ENCODE measurements at regions not wholly inside any gene's neighbourhood (a gene's known extent, or its start where the extent isn't known, plus 50 kb on each side); places are given as distances from the start of the nearest gene placed in this dataset.

DNA sequence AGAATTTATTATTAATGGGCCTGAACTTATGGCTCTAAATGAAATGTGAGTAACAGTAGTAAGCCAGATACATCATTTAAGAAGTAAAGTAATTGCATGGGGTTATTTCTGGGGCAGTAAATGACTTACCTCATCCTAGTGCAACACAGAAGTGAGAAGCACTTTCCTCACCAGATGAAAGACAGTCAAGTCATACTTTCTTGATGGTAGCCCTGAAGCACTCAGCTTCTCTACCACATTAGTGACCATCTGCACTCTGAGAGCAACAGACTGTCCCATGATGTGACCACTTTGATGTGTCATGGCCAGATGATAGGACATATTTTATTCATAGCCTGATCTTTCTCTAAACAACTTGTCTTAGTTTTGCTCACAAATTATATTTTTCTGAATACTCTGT, 369.5 kb upstream of the PHF14 start:
- H3K27ac ChIP-seq (ENCODE audit: low read depth, low read length): no peak overlapping the region
- no peak for DNase-seq (ENCODE audit: low read depth, low spot score)
- H3K27me3 ChIP-seq (ENCODE audit: control insufficient read depth, insufficient read depth, low read length): no peaks in the 10 kb centered on the region
- CTCF ChIA-PET: no interaction called here
- POLR2A ChIA-PET: no interaction called here
- no peak for TF ChIP-seq CTCF (IDR thresholded peaks at IDR 0.05; ENCODE audit: low read depth, low read length)
- H3K4me3 ChIP-seq (ENCODE audit: low read depth, low read length): no peak overlapping the region
- no peaks in the 10 kb centered on the region; the same call in 1 of the 2 replicates for H3K9me3 ChIP-seq (ENCODE audit: control insufficient read depth, insufficient read depth, low read length)

GRCh38 chr7:10612950-10613349, 360.7 kb upstream of the PHF14 start:
- Histone ChIP-seq H3K27ac (ENCODE audit: low read depth, low read length) (no peak overlapping the region), H3K27me3 (ENCODE audit: control insufficient read depth, insufficient read depth, low read length) (no peaks in the 10 kb centered on the region), H3K9me3 (ENCODE audit: control insufficient read depth, insufficient read depth, low read length) (peaks cover 14% of the 10 kb centered on the region), H3K4me3 (ENCODE audit: low read depth, low read length) (no peak overlapping the region)
- CTCF ChIA-PET: no interaction called here
- TF ChIP-seq CTCF (IDR thresholded peaks at IDR 0.05; ENCODE audit: low read depth, low read length): no peak
- DNase-seq (ENCODE audit: low read depth, low spot score): no peak
- POLR2A ChIA-PET: no interaction called here

DNA sequence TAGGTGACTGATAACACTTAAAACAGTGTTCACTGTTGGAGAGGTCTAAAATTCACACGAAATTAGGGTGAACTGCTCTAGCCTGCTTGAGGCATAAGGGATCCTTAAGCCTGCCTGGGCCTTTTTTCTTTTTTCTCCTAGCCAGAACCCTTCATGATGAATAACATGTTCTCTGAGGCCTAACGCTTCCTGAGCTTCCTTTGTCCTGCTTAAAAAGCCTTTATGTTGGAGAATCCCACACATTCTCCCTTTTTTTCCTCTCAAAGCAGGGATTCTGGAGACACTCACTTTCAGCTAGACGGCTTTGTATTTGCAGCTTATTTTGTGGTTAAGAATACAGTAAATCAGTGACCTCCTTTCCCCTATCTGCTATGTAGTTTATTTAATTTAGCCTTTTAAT, 354.7 kb upstream of the PHF14 start:
- ChIA-PET POLR2A (no interaction called here), CTCF (no interaction called here)
- DNase-seq (ENCODE audit: low read depth, low spot score): no peak
- Histone ChIP-seq H3K9me3 (ENCODE audit: control insufficient read depth, insufficient read depth, low read length) (peaks cover 15% of the 10 kb centered on the region), H3K4me3 (ENCODE audit: low read depth, low read length) (no peak overlapping the region), H3K27ac (ENCODE audit: low read depth, low read length) (no peak overlapping the region), H3K27me3 (ENCODE audit: control insufficient read depth, insufficient read depth, low read length) (no peaks in the 10 kb centered on the region)
- no peak for TF ChIP-seq CTCF (IDR thresholded peaks at IDR 0.05; ENCODE audit: low read depth, low read length)

DNA sequence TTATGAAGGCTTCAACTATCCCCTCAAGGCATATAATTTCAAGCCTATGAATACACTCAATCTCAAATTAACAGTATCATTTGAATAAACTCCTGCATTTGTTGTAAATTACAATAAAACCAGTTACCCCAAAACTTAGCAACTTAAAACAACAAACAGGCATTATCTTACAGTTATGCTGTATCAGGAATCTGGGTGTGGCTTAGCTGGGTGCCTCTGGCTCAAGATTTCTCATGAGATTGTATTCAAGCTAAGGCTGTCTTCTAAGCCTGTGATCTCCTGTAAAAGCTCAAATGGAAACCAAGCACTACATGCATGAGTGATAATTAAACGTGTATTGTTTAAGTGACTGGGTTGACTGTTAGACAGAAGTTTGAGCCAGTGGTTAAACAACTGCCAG, 341.0 kb upstream of the PHF14 start:
- ChIA-PET POLR2A (no interaction called here), CTCF (no interaction called here)
- Histone ChIP-seq H3K4me3 (ENCODE audit: low read depth, low read length) (no peak overlapping the region), H3K9me3 (ENCODE audit: control insufficient read depth, insufficient read depth, low read length) (peaks cover 9% of the 10 kb centered on the region; the same call in 1 of the 2 replicates), H3K27me3 (ENCODE audit: control insufficient read depth, insufficient read depth, low read length) (no peaks in the 10 kb centered on the region), H3K27ac (ENCODE audit: low read depth, low read length) (no peak overlapping the region)
- DNase-seq (ENCODE audit: low read depth, low spot score): no peak
- TF ChIP-seq CTCF (IDR thresholded peaks at IDR 0.05; ENCODE audit: low read depth, low read length): no peak

DNA sequence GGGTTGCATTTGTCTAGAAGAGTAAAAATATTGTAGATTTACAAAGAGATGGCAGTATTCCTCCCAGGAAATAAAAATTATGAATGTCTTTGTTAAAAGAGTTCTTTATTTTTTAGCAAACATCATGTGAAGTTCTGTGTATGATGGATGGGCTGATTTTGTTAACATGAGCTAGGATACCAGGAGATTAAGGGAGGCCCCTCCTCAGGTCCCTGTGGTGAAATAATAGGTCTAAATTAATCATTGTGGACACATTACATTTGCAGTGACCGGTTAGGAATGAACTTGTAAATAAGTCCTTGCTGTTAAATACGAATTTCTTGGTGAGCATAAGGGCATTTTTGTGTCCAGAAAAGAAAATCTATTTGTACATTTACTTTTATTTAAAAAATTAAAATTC, 339.4 kb upstream of the PHF14 start:
- CTCF ChIA-PET: no interaction called here

More for the DNA sequence above, 339.4 kb upstream of the PHF14 start:
- Histone ChIP-seq H3K9me3 (ENCODE audit: control insufficient read depth, insufficient read depth, low read length) (peaks cover 10% of the 10 kb centered on the region; the same call in 1 of the 2 replicates), H3K27ac (ENCODE audit: low read depth, low read length) (no peak overlapping the region), H3K4me3 (ENCODE audit: low read depth, low read length) (no peak overlapping the region), H3K27me3 (ENCODE audit: control insufficient read depth, insufficient read depth, low read length) (no peaks in the 10 kb centered on the region)
- no peak for TF ChIP-seq CTCF (IDR thresholded peaks at IDR 0.05; ENCODE audit: low read depth, low read length)
- POLR2A ChIA-PET: no interaction called here
- no peak for DNase-seq (ENCODE audit: low read depth, low spot score)

Measured in AG04450 (cell line).